ENCODE measurements at regions not wholly inside any gene's neighbourhood (a gene's known extent, or its start where the extent isn't known, plus 50 kb on each side); places are given as distances from the start of the nearest gene placed in this dataset.
"Not testable (repeated sequence)": the region's sequence is repeated elsewhere in the genome, so short reads cannot be mapped to it uniquely, and the experiment has no call there.

- no peak for DNase-seq
- peaks cover 0 to 17% (median 0%) of the 10 kb centered on the region in 3 donors for H3K9me3 ChIP-seq
- 68 to 75% methylated on average over 7 of the region's 7 CpGs for WGBS, 2 donors
Observed at GRCh38 chr15:69871511-69872134, 226.1 kb downstream of the TLE3 start.

GRCh38 chr15:69873807-69874206 lies 223.9 kb downstream of the TLE3 start:
- no peak for ATAC-seq
- no peak for TF ChIP-seq POLR2A (IDR thresholded peaks at IDR 0.05)
- no peak for TF ChIP-seq CTCF (IDR thresholded peaks at IDR 0.05)
- WGBS, 2 donors = 68 to 74% methylated on average over 1 of the region's 1 CpG
- H3K36me3 ChIP-seq (replicated peaks in 1 of 2; ENCODE audit: insufficient read depth in 1 of 2, low read depth in 2 of 2) = no peaks in the 10 kb centered on the region
- H3K27me3 ChIP-seq = no peaks in the 10 kb centered on the region
- no peak overlapping the region for H3K27ac ChIP-seq
- H3K4me1 ChIP-seq = no peaks in the 10 kb centered on the region
- DNase-seq = no peak
- peaks cover 0 to 17% (median 0%) of the 10 kb centered on the region in 3 donors for H3K9me3 ChIP-seq
- intact Hi-C loops (cut with DNase I) = no loop called here
- no peak overlapping the region for H3K4me3 ChIP-seq

More at GRCh38 chr15:69871511-69872134, 226.1 kb downstream of the TLE3 start:
- Histone ChIP-seq H3K4me1 (no peaks in the 10 kb centered on the region), H3K27me3 (no peaks in the 10 kb centered on the region), H3K27ac (no peak overlapping the region), H3K36me3 (replicated peaks in 1 of 2; ENCODE audit: insufficient read depth in 1 of 2, low read depth in 2 of 2) (no peaks in the 10 kb centered on the region), H3K4me3 (no peak overlapping the region)
- intact Hi-C loops (cut with DNase I) = no loop called here
- TF ChIP-seq POLR2A (IDR thresholded peaks at IDR 0.05) = no peak
- TF ChIP-seq CTCF (IDR thresholded peaks at IDR 0.05) = no peak
- ATAC-seq = no peak

GRCh38 chr15:69874321-69874720 lies 223.4 kb downstream of the TLE3 start:
- Histone ChIP-seq H3K9me3 (peaks cover 0 to 17% (median 0%) of the 10 kb centered on the region in 3 donors), H3K36me3 (replicated peaks in 1 of 2; ENCODE audit: insufficient read depth in 1 of 2, low read depth in 2 of 2) (no peaks in the 10 kb centered on the region), H3K4me3 (no peak overlapping the region), H3K4me1 (no peaks in the 10 kb centered on the region), H3K27me3 (no peaks in the 10 kb centered on the region), H3K27ac (no peak overlapping the region)
- DNase-seq (no peak), ATAC-seq (no peak)
- TF ChIP-seq CTCF (IDR thresholded peaks at IDR 0.05) (no peak), POLR2A (IDR thresholded peaks at IDR 0.05) (no peak)
- intact Hi-C loops (cut with DNase I) = no loop called here

- 70 to 77% methylated on average over 30 of the region's 31 CpGs for WGBS, 2 donors
- intact Hi-C loops (cut with DNase I) = no loop called here
- Histone ChIP-seq H3K4me3 (no peak overlapping the region), H3K9me3 (peaks cover 0 to 17% (median 0%) of the 10 kb centered on the region in 3 donors), H3K27ac (no peak overlapping the region), H3K36me3 (replicated peaks in 1 of 2; ENCODE audit: insufficient read depth in 1 of 2, low read depth in 2 of 2) (no peaks in the 10 kb centered on the region), H3K4me1 (no peaks in the 10 kb centered on the region), H3K27me3 (no peaks in the 10 kb centered on the region)
- ATAC-seq (no peak), DNase-seq (no peak)
- TF ChIP-seq CTCF (IDR thresholded peaks at IDR 0.05) = no peak
- TF ChIP-seq POLR2A (IDR thresholded peaks at IDR 0.05) = no peak
Observed at GRCh38 chr15:69876064-69876940, 221.4 kb downstream of the TLE3 start.

- ATAC-seq; DNase-seq; intact Hi-C loops (cut with DNase I); H3K4me3 ChIP-seq; H3K4me1 ChIP-seq; H3K27ac ChIP-seq; H3K9me3 ChIP-seq; H3K27me3 ChIP-seq; H3K36me3 ChIP-seq (replicated peaks in 1 of 2; ENCODE audit: insufficient read depth in 1 of 2, low read depth in 2 of 2): not testable (repeated sequence)
- 95 to 100% methylated on average over 1 of the region's 1 CpG for WGBS, 2 donors
Observed at GRCh38 chr15:69879963-69880362, 217.8 kb downstream of the TLE3 start.
